Kidney (tissue), 13 donors: ENCODE measurements at regions not wholly inside any gene's neighbourhood (a gene's known extent, or its start where the extent isn't known, plus 50 kb on each side); places are given as distances from the start of the nearest gene placed in this dataset.

Experiments
- DNase-seq, 5 donors: peaks; one replicate each; pipeline ENCODE4 v3.0.0-alpha.2; 2013 to 2020
- FAIRE-seq: peaks from 2 replicates; lab custom pipeline; 2012; peaks lifted over from hg19 to GRCh38; lab: Jason Lieb, UNC
- H3K27ac ChIP-seq, 2 donors: one replicate each; pipeline ENCODE4 v1.7.0; 2013; ENCODE audit warnings: low read depth in 2 of 2, low read length in 2 of 2, inconsistent platforms in 1 of 2
- H3K27me3 ChIP-seq: one replicate; pipeline ENCODE4 v1.7.1; 2013; ENCODE audit warnings: low read length, inconsistent platforms; ENCODE audit not compliant: control insufficient read depth, insufficient read depth
- H3K36me3 ChIP-seq, 3 donors: one replicate each; pipeline versions ENCODE4 v1.7.0 to v1.7.1; 2013; ENCODE audit warnings: low read length in 3 of 3, control low read depth in 1 of 3, inconsistent platforms in 1 of 3; ENCODE audit not compliant: insufficient read depth in 3 of 3, control insufficient read depth in 2 of 3
- H3K4me1 ChIP-seq, 3 donors: one replicate each; pipeline versions ENCODE4 v1.7.0 to v1.7.1; 2013; ENCODE audit warnings: low read length in 3 of 3, inconsistent platforms in 1 of 3, low read depth in 1 of 3; ENCODE audit not compliant: control insufficient read depth in 2 of 3, insufficient read depth in 2 of 3
- H3K4me3 ChIP-seq, 3 donors: one replicate each; pipeline versions ENCODE4 v1.7.0 to v1.8.1; 2013; ENCODE audit warnings: low read length in 3 of 3, control low read depth in 1 of 3, inconsistent platforms in 1 of 3
- H3K9ac ChIP-seq, 3 donors: one replicate each; pipeline versions ENCODE4 v1.7.0 to v1.7.1; 2013; ENCODE audit warnings: low read length in 3 of 3, control low read depth in 1 of 3, inconsistent platforms in 1 of 3
- H3K9me3 ChIP-seq, 3 donors: one replicate each; pipeline versions ENCODE4 v1.7.0 to v1.7.1; 2013; ENCODE audit warnings: low read length in 3 of 3, control low read depth in 1 of 3, inconsistent platforms in 1 of 3; ENCODE audit not compliant: control insufficient read depth in 2 of 3, insufficient read depth in 1 of 3
- intact Hi-C: fragments of 100-400 bp; cut with DNase I; formaldehyde crosslinking; loops from one replicate; pipeline ENCODE4 v1.11.1; 2022
- TF ChIP-seq, protein P1 (sequence below): IDR thresholded peaks from 3 replicates; pipeline ENCODE4 v1.5.1; 2012; ENCODE audit warnings: mild to moderate bottlenecking, moderate library complexity, borderline replicate concordance; ENCODE audit not compliant: insufficient read depth; ENCODE audit errors: extremely low read depth
- donor health status: control.
- donor health status: control.
- donor health status: control.
- donor health status: control.
- donor health status: control.
- donor health status: DM: yes; HTN: yes; CAD: no.
- donor health status: Normal renal cell carcinoma (clear cell type).

DNA sequence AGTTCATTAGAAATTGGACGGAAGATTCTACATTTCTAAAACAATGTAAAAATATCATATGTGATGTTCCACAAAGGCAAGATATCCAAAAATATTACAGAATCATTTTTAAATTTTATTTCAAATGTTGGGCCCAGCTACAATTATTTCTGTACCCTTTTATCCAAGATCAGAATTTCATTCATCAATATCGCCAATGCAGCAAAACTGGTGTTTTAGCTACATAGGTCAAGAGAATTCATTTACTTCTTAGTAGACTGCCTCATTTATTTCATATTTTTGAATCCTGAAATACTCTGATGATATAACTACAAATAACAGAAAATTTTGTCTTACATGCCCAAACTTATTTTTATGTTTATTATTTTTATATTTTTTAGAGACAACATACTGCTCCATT, 143.1 kb downstream of the CMPK2 start:
- Histone ChIP-seq H3K36me3 (no peaks in the 10 kb centered on the region), H3K27me3 (no peaks in the 10 kb centered on the region), H3K9ac (no peak overlapping the region), H3K27ac (no peak overlapping the region), H3K4me3 (no peak overlapping the region), H3K9me3 (no peaks in the 10 kb centered on the region), H3K4me1 (no peaks in the 10 kb centered on the region)
- intact Hi-C loops = no loop called here
- no peak for FAIRE-seq
- DNase-seq = no peak
- TF ChIP-seq, protein P1, sequence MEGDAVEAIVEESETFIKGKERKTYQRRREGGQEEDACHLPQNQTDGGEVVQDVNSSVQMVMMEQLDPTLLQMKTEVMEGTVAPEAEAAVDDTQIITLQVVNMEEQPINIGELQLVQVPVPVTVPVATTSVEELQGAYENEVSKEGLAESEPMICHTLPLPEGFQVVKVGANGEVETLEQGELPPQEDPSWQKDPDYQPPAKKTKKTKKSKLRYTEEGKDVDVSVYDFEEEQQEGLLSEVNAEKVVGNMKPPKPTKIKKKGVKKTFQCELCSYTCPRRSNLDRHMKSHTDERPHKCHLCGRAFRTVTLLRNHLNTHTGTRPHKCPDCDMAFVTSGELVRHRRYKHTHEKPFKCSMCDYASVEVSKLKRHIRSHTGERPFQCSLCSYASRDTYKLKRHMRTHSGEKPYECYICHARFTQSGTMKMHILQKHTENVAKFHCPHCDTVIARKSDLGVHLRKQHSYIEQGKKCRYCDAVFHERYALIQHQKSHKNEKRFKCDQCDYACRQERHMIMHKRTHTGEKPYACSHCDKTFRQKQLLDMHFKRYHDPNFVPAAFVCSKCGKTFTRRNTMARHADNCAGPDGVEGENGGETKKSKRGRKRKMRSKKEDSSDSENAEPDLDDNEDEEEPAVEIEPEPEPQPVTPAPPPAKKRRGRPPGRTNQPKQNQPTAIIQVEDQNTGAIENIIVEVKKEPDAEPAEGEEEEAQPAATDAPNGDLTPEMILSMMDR = no peak

DNA sequence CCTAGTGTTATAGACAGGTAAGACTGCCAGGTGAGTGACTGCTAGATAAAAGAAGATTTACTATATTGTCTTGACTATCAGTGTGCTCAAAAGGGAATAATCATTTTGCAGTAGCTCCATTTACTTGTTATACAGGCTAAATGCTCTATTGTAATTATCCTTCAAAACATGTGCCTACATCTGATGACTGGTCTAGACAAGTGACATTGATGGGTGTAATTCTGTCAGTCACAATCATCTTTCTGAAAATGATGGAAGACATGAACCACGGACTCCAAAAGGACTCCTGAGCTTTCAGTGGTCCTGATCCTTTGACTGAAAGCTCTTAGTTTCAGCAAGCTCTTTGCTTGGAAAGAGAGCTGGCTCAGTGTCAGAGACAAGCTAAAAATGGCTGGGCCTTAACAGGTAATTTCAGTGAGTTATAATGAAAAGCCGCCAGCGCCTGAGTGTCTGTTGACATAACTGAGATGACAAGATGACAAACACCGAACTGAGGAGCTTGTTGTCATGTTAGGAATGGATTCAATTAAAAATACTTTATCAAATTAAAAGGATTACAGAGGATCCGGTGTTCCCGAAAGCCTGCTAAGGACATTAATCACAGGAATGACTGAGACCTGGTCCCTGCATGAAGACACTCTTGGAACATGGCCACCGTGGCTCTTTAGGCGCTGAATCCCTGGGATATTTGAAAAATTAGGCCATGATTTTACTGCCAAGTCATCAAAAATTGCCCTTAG, 141.7 kb downstream of the CMPK2 start:
- H3K36me3 ChIP-seq = no peaks in the 10 kb centered on the region
- no peak overlapping the region for H3K4me3 ChIP-seq
- FAIRE-seq (no peak), DNase-seq (no peak)
- no peak overlapping the region for H3K27ac ChIP-seq
- H3K27me3 ChIP-seq = no peaks in the 10 kb centered on the region
- no peaks in the 10 kb centered on the region for H3K4me1 ChIP-seq
- TF ChIP-seq, protein P1 = no peak
- H3K9me3 ChIP-seq = no peaks in the 10 kb centered on the region
- H3K9ac ChIP-seq = no peak overlapping the region
- intact Hi-C loops = no loop called here

DNA sequence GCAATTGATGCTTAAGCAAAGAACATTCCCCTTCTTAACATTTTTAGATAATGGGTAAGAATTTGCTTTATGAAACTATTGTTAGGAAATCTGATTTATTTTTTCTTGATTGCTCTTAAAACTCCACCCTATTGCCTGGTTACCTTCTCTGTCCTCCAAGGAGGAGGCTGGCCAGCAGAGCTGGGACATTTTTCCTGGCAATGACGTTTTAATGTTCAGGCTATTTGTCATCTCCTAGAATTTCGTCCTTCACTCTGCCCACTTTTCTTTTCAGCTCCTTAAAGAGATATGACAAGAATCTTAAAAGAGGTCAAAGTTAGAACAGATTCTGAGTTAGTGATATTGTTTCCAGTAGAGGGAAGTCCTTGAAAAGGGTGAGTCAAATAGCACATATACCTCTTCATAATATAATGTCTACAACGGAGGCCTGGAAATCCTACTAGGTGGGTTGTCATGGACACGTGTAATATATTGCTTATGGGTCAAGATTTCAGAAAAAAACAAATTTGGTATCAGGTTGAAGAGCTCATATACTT, 141.0 kb downstream of the CMPK2 start:
- no peaks in the 10 kb centered on the region for H3K27me3 ChIP-seq
- H3K36me3 ChIP-seq = no peaks in the 10 kb centered on the region
- H3K4me1 ChIP-seq = no peaks in the 10 kb centered on the region
- no peak for FAIRE-seq
- DNase-seq = no peak
- H3K9me3 ChIP-seq = no peaks in the 10 kb centered on the region
- TF ChIP-seq, protein P1 = no peak
- no peak overlapping the region for H3K27ac ChIP-seq
- intact Hi-C loops = no loop called here
- H3K4me3 ChIP-seq = no peak overlapping the region
- H3K9ac ChIP-seq = no peak overlapping the region
